NCI-H526 treated with DMSO at 0.1 percent for 48 hours (cell line): ENCODE measurements at regions not wholly inside any gene's neighbourhood (a gene's known extent, or its start where the extent isn't known, plus 50 kb on each side); places are given as distances from the start of the nearest gene placed in this dataset.

ENCODE experiments used
- DNase-seq: peaks from one replicate; lab custom pipeline; 2025; lab: John Stamatoyannopoulos, UW

DNA sequence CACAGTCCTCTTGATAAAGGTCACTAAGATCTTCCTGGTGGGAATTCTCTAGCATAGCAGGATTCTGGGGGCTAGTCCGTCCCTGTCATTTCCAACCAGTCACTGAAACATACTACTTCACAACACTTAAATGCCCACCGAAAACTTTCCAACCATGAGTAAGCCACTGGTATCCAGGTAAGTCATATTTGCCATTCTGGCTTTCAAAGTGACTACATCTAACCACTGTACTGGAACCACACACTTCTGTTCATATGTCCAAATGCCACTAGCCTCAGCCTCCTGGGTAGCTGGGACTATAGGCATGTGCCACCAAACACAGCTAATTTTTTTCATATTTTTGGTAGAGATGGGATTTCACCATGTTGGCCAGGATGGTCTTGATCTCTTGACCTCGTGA lies 64.3 kb upstream of the VANGL1 start:
- DNase-seq = no peak

GRCh38 chr1:115575661-115576060 lies 66.1 kb upstream of the VANGL1 start:
- no peak for DNase-seq

GRCh38 chr1:115572710-115573109 lies 69.1 kb upstream of the VANGL1 start:
- no peak for DNase-seq

GRCh38 chr1:115567431-115567830 lies 74.3 kb upstream of the VANGL1 start:
- no peak for DNase-seq

- no peak for DNase-seq
Observed at GRCh38 chr1:115565791-115566190, 76.0 kb upstream of the VANGL1 start.

DNA sequence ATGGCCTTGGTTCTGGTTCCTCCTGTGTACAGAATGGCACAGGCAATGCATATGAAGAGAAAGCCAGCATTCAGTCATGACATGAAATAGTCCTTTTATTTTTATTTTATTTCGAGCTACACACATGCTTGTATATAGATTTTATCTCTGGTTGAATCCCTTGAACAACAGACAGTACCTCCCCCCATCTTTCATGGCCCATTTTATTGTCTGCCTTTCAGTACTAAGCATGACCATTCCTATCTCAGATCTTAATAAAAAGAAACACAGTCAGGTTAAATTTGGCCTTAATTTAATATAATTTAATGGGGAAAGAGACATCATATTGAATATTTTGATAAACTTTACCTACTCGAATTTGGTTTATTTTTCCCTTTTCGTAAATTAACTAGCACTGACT lies 76.4 kb upstream of the VANGL1 start:
- DNase-seq = no peak

GRCh38 chr1:115564201-115564600 lies 77.6 kb upstream of the VANGL1 start:
- DNase-seq = no peak

- no peak for DNase-seq
Observed at GRCh38 chr1:115560027-115560426, 81.7 kb upstream of the VANGL1 start.

DNA sequence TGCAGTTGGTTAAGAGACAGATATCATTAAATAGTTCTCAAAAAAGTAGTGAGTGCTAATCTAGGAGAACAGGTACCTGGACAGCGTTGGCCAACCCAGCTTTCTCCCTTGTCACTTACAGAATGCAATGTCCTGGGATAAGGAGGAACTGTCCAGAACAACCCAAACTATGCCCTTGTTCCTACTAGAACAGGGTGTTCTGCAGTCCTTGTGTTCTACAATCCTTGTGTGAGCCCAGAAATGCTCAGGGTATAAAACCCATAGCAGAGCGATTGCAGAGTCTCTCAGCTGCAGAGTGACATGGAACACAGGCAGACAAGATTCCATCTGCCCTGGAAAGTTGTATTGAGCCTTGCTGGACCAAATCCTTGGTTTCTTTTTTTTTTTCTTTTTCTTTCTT lies 83.5 kb upstream of the VANGL1 start:
- DNase-seq = no peak

GRCh38 chr1:115557715-115558114 lies 84.1 kb upstream of the VANGL1 start:
- no peak for DNase-seq

DNA sequence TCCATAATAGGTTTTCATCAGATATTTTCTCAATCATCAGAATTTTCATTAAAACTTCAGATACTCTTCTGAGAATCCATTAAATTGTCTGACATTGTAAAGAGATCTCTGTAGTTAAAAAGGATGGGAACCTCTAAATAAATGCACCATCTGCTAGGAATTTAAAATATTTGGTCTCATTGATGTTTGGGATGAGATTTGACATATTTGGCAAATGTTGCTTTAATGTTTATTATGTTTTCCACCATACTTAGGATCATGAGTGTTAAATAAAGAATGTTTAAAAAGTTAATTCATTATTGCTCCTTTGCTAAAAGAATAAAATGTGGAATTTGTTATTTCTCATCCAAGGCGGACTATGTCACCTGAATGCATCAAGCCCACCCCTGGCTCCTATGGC lies 85.5 kb upstream of the VANGL1 start:
- DNase-seq = no peak

GRCh38 chr1:115555446-115555845 lies 86.3 kb upstream of the VANGL1 start:
- no peak for DNase-seq

GRCh38 chr1:115547696-115548095 lies 94.1 kb upstream of the VANGL1 start:
- no peak for DNase-seq

GRCh38 chr1:115546846-115547245 lies 94.9 kb upstream of the VANGL1 start:
- no peak for DNase-seq

- no peak for DNase-seq
Observed at GRCh38 chr1:115545791-115546733, 95.7 kb upstream of the VANGL1 start.

DNA sequence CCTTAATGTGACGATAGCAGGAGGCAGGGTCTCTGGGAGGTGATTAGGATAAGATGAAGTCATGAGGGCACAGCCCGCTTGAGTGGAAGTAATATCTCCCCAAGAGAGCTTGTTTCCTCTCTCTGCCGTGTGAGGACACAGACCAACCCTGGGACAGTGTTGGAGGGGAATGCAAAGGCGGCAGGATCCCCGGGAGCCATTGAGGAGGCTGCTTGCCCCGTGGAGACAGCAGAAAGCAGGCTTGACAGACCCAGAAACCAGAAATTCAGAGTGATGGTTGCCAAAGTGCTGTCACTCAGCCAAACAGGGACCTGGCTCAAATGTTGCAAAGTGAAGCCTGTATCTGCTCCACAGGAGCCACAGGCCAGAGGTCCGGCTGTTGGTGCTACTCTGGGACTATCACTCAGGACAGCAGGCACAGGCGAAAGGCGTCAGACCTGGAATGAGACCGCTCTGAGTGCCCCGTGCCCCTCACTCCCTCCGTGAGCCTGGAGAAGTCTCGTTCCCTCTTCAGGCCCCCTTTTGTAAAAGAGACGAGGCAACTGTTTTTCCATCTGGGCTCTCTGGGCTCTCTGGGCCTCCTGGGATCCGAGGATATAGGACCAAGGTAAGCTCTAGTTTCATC lies 96.6 kb upstream of the VANGL1 start:
- no peak for DNase-seq

DNA sequence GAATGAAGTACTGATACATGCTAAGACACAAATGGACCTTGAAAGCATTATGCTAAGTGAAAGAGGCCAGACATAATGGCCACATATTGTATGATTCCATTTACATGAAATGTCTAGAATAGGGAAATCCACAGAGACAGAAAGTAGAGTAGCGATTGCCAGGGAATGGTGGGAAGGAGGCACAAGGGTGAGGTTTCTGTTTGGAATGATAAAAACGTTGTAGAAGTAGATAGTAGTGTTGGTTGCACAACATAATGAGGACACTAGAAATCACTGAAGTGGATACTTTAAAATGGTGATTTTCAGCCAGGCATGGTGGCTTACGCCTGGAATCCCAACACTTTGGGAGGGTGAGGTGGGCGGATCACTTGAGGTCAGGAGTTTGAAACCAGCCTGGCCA lies 97.6 kb upstream of the VANGL1 start:
- DNase-seq = no peak

GRCh38 chr1:115543247-115543646 lies 98.5 kb upstream of the VANGL1 start:
- DNase-seq = no peak

- DNase-seq = no peak
Observed at GRCh38 chr1:115539736-115540135, 102.0 kb upstream of the VANGL1 start.

DNA sequence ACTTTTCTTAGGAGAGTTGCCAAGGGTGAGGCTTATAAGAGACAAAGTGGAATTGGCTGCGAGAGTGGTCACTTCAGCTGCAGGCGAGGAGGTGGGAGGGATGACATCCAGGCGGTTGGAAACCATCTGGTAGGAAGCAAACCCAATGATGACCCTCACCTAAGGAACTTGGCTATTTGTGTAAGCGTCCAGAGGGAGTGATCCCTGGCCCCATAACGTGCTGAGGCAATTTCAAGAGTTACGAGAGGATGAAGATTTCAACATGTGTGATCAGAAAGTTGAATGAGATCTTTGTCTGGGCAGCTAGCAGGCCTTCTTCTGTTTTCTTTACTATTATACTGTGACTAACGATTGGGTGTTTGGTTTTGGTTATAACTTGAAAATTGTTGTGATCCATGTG lies 102.7 kb upstream of the VANGL1 start:
- DNase-seq = no peak

DNA sequence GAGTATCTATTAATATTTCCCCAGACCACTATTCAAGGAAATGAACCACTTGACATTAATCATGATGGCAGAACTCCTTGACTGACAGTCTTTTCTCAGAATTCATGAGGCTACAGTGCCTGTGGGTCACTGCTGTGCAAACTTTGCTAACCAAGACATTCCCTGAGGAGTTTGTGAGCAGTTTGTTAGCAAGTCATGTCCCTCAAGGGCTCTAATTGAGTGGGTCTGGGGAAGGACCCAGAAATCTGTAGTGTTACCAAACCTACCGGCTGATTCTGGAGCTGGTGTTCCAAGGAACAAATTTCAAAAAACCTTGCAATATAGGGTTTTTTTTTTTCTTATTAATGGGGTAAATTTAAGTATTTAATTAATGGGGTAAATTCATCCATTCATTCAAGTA lies 103.2 kb upstream of the VANGL1 start:
- no peak for DNase-seq

DNA sequence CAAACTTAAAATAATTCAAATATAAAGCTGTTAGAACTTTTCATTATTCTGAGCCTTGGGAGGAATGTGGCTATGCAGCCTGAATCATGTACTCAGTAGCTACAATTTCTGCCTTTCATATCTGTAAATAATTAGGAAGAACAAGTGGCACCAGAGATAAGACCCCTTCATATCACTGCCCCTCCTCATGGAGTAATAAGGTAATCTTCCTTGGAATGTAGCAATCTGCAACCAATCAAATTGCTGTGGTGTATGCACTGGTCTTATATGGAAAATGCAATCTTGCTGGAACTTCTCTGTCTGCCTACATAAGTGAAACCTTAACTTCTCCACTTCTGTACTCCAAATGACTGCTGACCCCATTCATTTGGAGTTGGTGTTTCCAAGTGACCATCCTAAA lies 104.4 kb upstream of the VANGL1 start:
- no peak for DNase-seq

GRCh38 chr1:115536279-115536816 lies 105.4 kb upstream of the VANGL1 start:
- no peak for DNase-seq
